ENCODE measurements at regions not wholly inside any gene's neighbourhood (a gene's known extent, or its start where the extent isn't known, plus 50 kb on each side); places are given as distances from the start of the nearest gene placed in this dataset.

- no peak for TF ChIP-seq MAX (IDR thresholded peaks at IDR 0.05)
- TF ChIP-seq EGR1 (IDR thresholded peaks at IDR 0.05) = no peak
- TF ChIP-seq RAD21 (IDR thresholded peaks at IDR 0.05; ENCODE audit: low read depth) = no peak
- TF ChIP-seq TEAD4 (IDR thresholded peaks at IDR 0.05) = no peak
- TF ChIP-seq, protein P1, sequence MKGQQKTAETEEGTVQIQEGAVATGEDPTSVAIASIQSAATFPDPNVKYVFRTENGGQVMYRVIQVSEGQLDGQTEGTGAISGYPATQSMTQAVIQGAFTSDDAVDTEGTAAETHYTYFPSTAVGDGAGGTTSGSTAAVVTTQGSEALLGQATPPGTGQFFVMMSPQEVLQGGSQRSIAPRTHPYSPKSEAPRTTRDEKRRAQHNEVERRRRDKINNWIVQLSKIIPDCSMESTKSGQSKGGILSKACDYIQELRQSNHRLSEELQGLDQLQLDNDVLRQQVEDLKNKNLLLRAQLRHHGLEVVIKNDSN (IDR thresholded peaks at IDR 0.05) = no peak
- TF ChIP-seq NFIC (IDR thresholded peaks at IDR 0.05) = no peak
- no peak for TF ChIP-seq EP300 (IDR thresholded peaks at IDR 0.05; ENCODE audit: borderline replicate concordance)
- no peak for TF ChIP-seq TAF1 (IDR thresholded peaks at IDR 0.05; ENCODE audit: low read depth)
- TF ChIP-seq YY1 (IDR thresholded peaks at IDR 0.05; ENCODE audit: low read depth) = no peak
- TF ChIP-seq REST (IDR thresholded peaks at IDR 0.05; ENCODE audit: low read depth) = no peak
- no peak for TF ChIP-seq CEBPB (IDR thresholded peaks at IDR 0.05)
- TF ChIP-seq TCF12 (IDR thresholded peaks at IDR 0.05; ENCODE audit: low read depth) = no peak
- no peak for TF ChIP-seq FOXM1 (IDR thresholded peaks at IDR 0.05; ENCODE audit: borderline replicate concordance, low read depth)
- no peak for TF ChIP-seq CREB1 (IDR thresholded peaks at IDR 0.05; ENCODE audit: low read depth)
These were observed 273.8 kb downstream of the TRIB2 start for GRCh38 chr2:12990523-12990922.

Measured in Ishikawa (cell line).